ENCODE measurements at regions not wholly inside any gene's neighbourhood (a gene's known extent, or its start where the extent isn't known, plus 50 kb on each side); places are given as distances from the start of the nearest gene placed in this dataset.

- TF ChIP-seq, protein P1, sequence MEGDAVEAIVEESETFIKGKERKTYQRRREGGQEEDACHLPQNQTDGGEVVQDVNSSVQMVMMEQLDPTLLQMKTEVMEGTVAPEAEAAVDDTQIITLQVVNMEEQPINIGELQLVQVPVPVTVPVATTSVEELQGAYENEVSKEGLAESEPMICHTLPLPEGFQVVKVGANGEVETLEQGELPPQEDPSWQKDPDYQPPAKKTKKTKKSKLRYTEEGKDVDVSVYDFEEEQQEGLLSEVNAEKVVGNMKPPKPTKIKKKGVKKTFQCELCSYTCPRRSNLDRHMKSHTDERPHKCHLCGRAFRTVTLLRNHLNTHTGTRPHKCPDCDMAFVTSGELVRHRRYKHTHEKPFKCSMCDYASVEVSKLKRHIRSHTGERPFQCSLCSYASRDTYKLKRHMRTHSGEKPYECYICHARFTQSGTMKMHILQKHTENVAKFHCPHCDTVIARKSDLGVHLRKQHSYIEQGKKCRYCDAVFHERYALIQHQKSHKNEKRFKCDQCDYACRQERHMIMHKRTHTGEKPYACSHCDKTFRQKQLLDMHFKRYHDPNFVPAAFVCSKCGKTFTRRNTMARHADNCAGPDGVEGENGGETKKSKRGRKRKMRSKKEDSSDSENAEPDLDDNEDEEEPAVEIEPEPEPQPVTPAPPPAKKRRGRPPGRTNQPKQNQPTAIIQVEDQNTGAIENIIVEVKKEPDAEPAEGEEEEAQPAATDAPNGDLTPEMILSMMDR (IDR thresholded peaks at IDR 0.05; ENCODE audit: low read depth, low read length): no peak
- TF ChIP-seq MYC (IDR thresholded peaks at IDR 0.05; ENCODE audit: low read depth, low read length): no peak
Measured at GRCh38 chr12:127660961-127661360, 606.0 kb upstream of the TMEM132C start.
